AG08396 (cell line): ENCODE measurements at regions not wholly inside any gene's neighbourhood (a gene's known extent, or its start where the extent isn't known, plus 50 kb on each side); places are given as distances from the start of the nearest gene placed in this dataset.

Experiments used
- DNase-seq: peaks from one replicate; pipeline ENCODE4 v3.0.0; 2012; ENCODE audit warnings: low spot score, mixed read lengths

DNA sequence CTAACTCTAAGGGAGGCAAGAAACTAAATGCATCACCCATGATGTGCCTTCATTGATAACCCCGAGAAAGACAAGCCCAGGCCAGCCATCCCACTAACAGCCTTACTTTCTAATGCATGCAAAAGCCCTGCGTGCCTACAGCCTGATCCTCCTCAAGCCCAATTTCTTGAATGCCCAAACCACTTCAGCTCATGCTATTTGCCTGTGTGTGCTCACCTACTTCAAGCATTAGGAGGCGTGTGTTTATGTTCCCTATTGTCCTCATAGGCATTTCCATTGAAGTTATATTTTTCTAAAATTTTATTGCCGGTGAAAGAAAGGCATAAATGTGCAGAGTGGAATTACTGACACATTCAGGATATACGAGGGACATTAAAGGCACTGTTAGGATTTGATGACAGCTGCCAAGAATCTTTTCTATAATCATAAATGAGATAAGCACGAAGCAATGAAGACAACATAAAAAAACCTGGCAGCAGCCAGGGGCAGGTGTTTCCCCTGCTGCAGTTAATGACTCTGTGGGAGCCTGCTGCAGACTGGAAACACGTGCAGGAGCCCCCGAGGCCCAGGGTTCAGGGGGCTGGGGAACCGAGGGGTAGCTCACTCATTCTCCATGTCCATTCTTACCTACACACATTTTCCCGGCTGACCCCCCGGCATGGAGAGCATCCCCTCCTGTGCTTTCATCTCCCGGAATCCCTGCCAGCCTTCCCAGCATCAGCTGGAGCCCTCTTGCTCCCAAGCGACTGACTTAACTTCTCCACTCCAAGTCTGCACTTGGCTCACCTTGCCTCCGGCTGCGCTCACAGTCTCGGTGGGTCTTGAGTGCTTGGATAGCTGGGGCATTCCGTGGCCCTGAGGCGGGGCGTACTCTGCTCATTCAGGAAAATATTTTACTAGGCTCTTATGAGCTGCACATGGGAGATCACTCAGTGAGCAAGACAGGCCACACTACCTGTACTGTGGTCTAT is 292.3 kb upstream of the SIX2 start:
- DNase-seq = no peak

DNA sequence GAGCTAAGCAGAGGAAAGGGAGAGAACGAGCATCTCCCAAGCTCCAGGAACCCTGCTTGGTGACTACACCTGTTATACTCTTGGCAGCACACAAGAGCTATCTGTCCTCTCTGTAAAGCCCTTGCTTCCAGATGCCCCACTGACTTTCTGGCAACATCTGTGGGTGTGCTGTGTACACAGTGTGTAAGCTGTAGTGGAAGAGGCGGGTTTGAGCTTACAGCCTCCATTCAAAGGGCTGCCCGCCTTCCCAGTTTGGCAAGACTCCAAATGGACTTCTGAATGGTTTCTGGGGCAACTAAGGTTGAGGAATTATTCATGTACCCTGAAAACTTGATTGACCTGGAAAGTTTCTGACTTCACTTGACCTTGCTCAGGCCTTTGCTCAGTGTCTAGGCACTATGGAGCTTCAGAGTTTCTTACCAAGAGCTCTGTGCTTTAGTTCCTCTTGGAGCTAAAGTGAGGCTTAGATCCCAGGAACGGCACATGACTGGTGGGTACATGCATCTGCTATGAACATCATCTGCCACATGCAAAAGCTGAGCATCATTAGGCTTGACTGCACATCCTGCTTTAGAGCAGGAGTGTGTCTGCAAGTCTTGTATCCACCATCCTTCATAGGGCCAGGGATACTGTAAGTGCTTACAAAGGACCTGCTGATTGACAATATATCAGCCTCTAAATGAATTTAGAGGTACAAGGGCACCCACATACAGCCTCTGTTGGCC is 290.9 kb upstream of the SIX2 start:
- no peak for DNase-seq

DNA sequence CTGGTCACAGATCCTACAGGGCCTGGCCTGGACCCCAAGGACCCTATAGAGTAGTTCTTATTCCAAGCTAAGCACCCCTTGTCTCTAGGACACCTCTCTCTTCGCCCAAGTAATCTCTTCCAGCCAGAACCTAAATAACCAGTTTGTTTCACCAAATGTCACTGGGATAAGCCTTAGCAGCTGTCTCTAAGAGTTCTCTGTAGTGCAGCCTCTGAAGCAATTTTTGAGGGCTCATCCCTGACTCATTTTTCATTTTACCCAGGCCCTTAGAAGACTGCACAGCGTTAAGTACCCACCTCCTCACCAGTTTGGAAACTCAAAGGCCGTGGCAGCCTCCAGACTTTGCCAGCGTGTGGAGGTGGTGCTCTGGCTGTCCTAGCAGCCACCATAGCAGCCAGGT is 290.1 kb upstream of the SIX2 start:
- DNase-seq = no peak

GRCh38 chr2:45293182-45293581 is 283.9 kb upstream of the SIX2 start:
- DNase-seq = no peak

DNA sequence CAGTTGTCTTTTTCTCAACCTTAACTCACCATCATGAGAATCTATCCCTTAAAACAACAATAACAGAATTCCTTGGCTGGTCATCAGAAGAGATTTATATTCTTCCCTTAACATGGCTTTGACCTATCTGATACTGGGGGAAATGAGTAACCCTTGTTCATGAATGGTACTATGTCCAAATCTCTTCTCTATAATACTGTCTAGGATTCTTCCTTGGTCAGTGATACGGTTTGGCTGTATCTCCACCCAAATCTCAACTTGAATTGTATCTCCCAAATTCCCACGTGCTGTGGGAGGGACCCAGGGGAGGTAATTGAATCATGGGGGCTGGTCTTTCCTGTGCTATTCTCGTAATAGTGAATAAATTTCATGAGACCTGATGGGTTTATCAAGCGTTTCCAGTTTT is 282.0 kb upstream of the SIX2 start:
- DNase-seq = no peak

GRCh38 chr2:45289997-45290709 is 280.9 kb upstream of the SIX2 start:
- no peak for DNase-seq

DNA sequence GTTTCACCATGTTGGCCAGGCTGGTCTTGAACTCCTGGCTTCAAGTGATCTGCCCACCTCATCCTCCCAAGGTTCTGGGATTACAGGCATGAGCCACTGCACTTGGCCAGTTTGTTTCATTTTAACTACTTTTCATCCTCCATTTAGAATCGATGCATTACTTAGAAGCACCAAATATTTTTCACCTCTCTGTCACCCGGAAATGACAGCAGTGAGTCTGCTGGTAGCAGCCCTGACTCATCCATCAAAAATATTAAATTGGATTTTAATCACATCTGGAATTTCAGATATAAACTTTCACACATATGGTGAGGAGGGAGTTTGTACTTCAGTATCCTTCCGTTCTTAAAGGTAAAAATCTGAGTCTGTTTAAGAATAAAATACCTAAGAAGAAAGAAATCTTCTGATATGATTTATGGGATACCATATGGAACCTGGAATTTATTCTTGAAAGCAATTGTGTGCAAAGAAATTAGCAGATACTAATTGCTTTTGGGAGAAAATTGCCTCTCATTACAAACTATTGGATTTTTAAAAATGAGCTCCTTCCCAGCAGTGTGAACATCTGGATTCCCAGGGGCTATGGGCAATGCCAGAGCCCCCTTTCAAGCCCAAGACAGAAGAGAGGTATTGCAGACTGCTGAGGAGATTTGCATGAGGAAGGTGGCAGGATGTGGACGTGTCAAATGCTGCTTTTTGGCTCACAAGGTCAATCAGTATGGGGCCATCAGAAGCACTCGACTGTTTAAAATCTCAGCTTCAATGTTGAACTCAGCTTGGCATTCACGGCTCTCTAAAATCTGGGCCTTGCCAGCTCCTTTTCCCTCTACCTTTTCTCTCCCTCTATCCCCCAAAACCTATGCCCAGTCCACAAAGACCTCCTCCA is 279.5 kb upstream of the SIX2 start:
- DNase-seq = no peak

DNA sequence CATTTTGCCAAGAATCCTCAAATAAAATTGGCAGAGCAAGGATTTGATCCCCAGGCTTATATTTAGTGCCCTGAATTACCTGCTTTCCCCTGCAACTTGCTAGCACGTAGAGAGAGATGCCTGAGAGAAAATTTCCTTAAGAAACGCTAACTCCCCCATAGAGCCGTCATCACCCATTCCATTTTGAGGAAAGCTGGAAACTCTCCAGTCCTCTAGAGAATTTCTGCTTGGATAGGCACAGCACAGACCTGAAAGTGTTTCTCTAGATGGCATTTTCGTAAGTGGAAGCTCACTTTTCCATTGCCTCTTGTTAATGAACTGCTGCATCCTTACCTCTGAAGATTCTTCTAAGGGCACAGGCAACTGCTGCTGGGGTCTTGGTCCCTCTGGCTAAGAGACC is 277.8 kb upstream of the SIX2 start:
- DNase-seq = no peak

- no peak for DNase-seq
Observed at GRCh38 chr2:45285771-45286390, 276.6 kb upstream of the SIX2 start.

GRCh38 chr2:45285311-45285710 is 276.1 kb upstream of the SIX2 start:
- DNase-seq = no peak

DNA sequence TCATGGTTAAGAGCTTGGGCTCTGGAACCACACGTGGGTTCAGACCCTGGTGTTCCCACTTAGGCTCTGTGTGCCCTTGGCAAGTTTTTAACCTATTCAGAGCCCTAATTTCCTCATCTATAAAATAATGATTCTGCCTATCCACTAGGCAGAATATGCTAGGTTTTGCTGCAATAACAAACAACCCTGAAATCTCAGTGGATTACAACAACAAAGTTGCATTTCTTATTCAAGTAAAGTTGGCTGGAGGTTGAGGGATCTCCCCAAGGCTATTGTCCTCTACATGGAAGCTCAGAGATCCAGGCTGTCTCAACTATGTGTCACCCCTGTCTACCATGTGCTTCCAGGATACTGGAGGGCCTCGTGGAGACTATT is 275.4 kb upstream of the SIX2 start:
- no peak for DNase-seq

- peak; percentile 20 for DNase-seq
Observed at GRCh38 chr2:45283764-45284620, 274.7 kb upstream of the SIX2 start.

DNA sequence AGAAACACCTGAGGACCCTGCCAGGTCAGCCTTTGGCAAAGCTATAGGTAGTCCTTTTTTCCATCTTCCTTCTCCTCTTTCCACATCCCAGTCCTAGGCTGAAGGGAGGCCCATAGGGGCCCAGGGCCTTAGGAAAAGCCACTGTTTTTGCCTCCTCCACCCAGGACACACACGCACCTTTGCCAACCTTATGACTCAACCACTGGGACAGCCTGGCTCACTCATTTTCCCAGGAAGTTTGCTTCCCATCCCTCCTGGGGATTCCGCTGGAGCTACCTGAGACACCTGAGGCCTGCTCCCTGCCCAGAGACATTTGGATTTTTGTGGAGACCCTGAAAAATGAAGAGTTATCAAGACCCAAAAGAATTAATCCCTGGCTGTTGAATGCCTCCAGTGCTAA is 273.4 kb upstream of the SIX2 start:
- no peak for DNase-seq

- DNase-seq = no peak
Observed at GRCh38 chr2:45281311-45281710, 272.1 kb upstream of the SIX2 start.

- no peak for DNase-seq
Observed at GRCh38 chr2:45280794-45281193, 271.5 kb upstream of the SIX2 start.

DNA sequence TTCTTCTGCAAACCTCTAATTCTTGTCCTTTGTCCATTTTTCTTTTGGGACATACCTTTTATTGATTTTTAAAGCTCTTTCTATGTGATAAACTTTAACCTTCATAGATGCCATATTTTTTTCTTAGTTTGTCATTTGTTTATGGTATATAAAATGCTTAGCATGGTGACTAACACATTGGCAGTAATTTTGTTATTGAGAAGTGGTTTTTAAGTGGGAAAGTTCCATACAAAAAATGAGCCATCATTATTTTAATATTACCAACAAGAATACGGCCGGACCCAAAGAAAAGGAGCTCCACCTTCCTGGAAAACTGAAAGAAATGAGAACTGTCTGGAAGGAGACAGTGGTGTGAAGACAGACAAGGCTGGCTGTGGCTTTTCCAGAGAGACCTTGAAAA is 270.1 kb upstream of the SIX2 start:
- no peak for DNase-seq

DNA sequence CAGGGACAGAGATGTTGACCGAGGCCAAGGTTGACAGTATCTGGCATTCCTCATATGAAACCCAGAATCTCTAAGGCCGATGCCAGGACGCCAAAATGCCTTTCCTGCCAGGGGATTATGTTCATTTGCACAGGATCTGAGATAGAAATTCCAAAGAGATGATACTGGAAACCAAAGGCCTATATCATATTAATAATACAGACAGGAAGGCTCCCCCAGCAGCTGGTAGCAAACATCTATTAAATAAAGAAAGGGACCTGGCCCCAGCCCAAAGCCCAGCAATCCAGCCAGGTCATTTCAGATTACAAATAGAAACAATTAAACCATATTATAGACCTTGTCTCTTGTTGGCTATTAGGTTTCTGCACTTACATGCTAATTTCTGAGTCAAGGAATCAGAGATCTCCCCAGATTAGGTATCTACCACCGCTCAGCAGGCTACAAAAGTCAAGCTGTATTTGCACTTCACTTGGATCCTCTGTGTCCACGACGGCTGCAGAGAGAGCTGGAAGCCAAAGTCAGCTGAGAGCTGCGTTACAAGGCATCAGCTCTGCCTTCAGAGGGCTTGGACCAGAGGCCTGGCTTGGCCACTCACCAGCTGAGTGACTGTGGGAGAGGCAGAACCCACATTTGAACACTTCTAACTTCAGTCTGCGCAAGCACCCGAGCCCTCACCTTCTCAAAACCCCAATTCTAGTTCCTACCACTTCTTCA is 269.3 kb upstream of the SIX2 start:
- DNase-seq = no peak

DNA sequence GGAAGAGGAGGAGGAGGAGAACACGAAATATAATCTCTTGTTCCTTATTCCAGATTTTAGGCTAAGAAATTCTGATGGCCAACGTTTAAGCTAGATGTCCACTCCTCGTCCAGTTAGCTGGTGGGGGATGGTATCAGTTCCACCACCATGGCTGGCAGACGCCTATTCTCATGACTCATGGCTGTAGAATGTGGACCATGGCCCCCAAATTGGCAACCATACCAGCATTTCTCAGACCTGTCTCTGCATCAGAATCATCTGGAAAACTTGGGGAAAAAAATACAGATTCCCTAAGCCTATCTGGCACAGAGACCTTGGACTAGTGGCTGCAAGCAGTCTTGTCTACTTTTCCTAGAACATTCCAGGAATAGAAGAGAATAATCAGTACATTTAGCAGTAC is 267.7 kb upstream of the SIX2 start:
- no peak for DNase-seq

GRCh38 chr2:45275806-45276205 is 266.6 kb upstream of the SIX2 start:
- DNase-seq = no peak
